Brain microvascular endothelial cell (primary cell): ENCODE measurements at regions not wholly inside any gene's neighbourhood (a gene's known extent, or its start where the extent isn't known, plus 50 kb on each side); places are given as distances from the start of the nearest gene placed in this dataset.

Experiments
- DNase-seq: peaks from one replicate; pipeline ENCODE4 v3.0.0-alpha.2; 2020
- H3K27ac ChIP-seq: fragments of 250-450 bp; sonication (Bioruptor Pico); 2 replicates; pipeline ENCODE4 v1.5.1; 2020; ENCODE audit warnings: mild to moderate bottlenecking, moderate library complexity
- H3K27me3 ChIP-seq: fragments of 250-450 bp; sonication (Bioruptor Pico); replicated peaks from 2 replicates; pipeline ENCODE4 v1.5.1; 2020; ENCODE audit warnings: mild to moderate bottlenecking
- H3K36me3 ChIP-seq: fragments of 250-450 bp; sonication (Bioruptor Pico); replicated peaks from 2 replicates; pipeline ENCODE4 v1.5.1; 2020; ENCODE audit warnings: mild to moderate bottlenecking
- H3K4me3 ChIP-seq: 2 replicates; pipeline ENCODE4 v1.5.1; 2011; ENCODE audit warnings: low read depth, mild to moderate bottlenecking, control low read depth, low read length, moderate library complexity
- in situ Hi-C: cut with HindIII; loops from 2 replicates; pipeline ENCODE4 v1.10.0; 2017; ENCODE audit warnings: low sequenced_read_pairs, low pct_ligation_motif_present
- TF ChIP-seq, protein P1 (sequence below): IDR thresholded peaks from 2 replicates; pipeline ENCODE4 v1.5.1; 2011; ENCODE audit warnings: low read depth, mild to moderate bottlenecking, moderate library complexity, low read length, control low read depth, inconsistent platforms; ENCODE audit errors: missing control alignments

DNA sequence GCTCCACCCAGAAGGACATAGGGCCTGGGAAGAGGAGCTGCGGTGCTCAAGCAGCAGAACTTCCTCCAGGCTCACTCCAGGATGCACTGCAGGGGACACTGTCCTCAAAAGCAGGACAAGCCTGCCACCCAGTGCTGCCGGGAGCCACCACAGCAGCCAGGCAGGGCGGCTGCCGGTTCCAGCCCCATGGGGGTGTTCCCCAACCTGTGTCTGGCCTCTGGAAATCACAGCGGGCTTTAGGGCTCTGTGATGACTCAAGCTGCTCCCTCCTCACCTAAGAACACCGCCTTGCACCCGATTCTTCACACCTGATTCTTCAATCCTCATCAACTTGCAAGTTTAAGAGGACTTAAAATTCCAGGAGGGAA, 71.9 kb upstream of the SLC6A11 start:
- no peaks in the 10 kb centered on the region for H3K36me3 ChIP-seq
- no peak for DNase-seq
- TF ChIP-seq, protein P1, sequence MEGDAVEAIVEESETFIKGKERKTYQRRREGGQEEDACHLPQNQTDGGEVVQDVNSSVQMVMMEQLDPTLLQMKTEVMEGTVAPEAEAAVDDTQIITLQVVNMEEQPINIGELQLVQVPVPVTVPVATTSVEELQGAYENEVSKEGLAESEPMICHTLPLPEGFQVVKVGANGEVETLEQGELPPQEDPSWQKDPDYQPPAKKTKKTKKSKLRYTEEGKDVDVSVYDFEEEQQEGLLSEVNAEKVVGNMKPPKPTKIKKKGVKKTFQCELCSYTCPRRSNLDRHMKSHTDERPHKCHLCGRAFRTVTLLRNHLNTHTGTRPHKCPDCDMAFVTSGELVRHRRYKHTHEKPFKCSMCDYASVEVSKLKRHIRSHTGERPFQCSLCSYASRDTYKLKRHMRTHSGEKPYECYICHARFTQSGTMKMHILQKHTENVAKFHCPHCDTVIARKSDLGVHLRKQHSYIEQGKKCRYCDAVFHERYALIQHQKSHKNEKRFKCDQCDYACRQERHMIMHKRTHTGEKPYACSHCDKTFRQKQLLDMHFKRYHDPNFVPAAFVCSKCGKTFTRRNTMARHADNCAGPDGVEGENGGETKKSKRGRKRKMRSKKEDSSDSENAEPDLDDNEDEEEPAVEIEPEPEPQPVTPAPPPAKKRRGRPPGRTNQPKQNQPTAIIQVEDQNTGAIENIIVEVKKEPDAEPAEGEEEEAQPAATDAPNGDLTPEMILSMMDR: peak; percentile 20
- no peak overlapping the region for H3K27ac ChIP-seq
- in situ Hi-C loops: no loop called here
- no peaks in the 10 kb centered on the region for H3K27me3 ChIP-seq
- H3K4me3 ChIP-seq: no peak overlapping the region

DNA sequence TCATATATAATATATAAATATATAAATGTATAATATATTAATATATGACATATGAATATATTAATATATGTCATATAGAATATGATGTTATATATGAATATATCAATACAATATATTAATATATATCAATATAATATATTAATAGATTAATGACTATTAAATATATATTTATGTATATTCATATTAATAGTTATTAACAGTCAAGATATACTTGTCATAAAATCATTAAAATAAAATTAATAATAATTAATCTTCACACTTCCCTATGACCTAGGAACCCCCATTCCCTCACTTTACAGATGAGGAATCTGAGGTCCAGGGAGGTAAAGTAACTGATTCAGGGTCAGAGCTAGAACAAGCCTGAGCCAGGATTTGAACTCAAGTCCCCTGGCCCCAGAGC, 70.6 kb upstream of the SLC6A11 start:
- H3K27ac ChIP-seq: no peak overlapping the region
- no peaks in the 10 kb centered on the region for H3K27me3 ChIP-seq
- in situ Hi-C loops: no loop called here
- TF ChIP-seq, protein P1: no peak
- DNase-seq: no peak
- H3K36me3 ChIP-seq: no peaks in the 10 kb centered on the region
- no peak overlapping the region for H3K4me3 ChIP-seq

- TF ChIP-seq, protein P1: no peak
- Histone ChIP-seq H3K4me3 (no peak overlapping the region), H3K27me3 (no peaks in the 10 kb centered on the region), H3K27ac (no peak overlapping the region), H3K36me3 (no peaks in the 10 kb centered on the region)
- no peak for DNase-seq
- in situ Hi-C loops: no loop called here
Measured at GRCh38 chr3:10746001-10746400, 70.0 kb upstream of the SLC6A11 start.

GRCh38 chr3:10746684-10747083, 69.3 kb upstream of the SLC6A11 start:
- H3K27me3 ChIP-seq: no peaks in the 10 kb centered on the region
- TF ChIP-seq, protein P1: no peak
- in situ Hi-C loops: no loop called here
- no peak overlapping the region for H3K27ac ChIP-seq
- H3K36me3 ChIP-seq: no peaks in the 10 kb centered on the region
- no peak overlapping the region for H3K4me3 ChIP-seq
- DNase-seq: no peak

DNA sequence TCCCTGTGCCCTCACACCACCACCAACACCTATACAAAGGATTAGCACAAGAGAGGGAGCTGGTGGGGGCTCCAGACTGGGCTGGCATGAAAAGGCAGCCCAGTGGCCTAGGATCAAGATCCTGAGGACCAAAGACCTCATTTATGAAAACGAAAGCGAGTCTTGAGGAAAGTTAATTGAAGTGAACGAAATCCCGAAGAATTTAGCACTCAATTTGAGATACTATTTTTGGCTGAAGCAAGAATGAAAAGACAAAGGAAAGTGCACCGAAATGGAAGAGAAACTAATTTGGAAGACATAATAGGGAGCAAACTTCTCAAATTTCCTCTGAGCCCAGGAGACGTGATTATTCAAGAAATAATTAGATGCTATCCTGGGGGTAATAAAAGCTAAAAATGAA, 68.7 kb upstream of the SLC6A11 start:
- TF ChIP-seq, protein P1: no peak
- no peaks in the 10 kb centered on the region for H3K36me3 ChIP-seq
- H3K27me3 ChIP-seq: no peaks in the 10 kb centered on the region
- no peak for DNase-seq
- H3K27ac ChIP-seq: no peak overlapping the region
- H3K4me3 ChIP-seq: no peak overlapping the region
- in situ Hi-C loops: no loop called here

- Histone ChIP-seq H3K4me3 (no peak overlapping the region), H3K27me3 (no peaks in the 10 kb centered on the region), H3K36me3 (no peaks in the 10 kb centered on the region), H3K27ac (no peak overlapping the region)
- in situ Hi-C loops: no loop called here
- TF ChIP-seq, protein P1: no peak
- no peak for DNase-seq
Measured at GRCh38 chr3:10748040-10748439, 68.0 kb upstream of the SLC6A11 start.
